GM23338 (cell line): ENCODE measurements at regions not wholly inside any gene's neighbourhood (a gene's known extent, or its start where the extent isn't known, plus 50 kb on each side); places are given as distances from the start of the nearest gene placed in this dataset.

ENCODE experiments used
- ATAC-seq: fragments of 200-7000 bp; cut with Tn5 transposase; 3 replicates; pipeline ENCODE4 v1.9.1; 2020
- DNase-seq: peaks from one replicate; pipeline ENCODE4 v3.0.0-alpha.2; 2015; ENCODE audit warnings: low spot score
- H2AFZ ChIP-seq: fragments of 200-600 bp; sonication (generic); 2 replicates; pipeline ENCODE4 v1.8.0; 2016; ENCODE audit warnings: antibody characterized with exemption, mild to moderate bottlenecking, moderate library complexity
- H3F3A ChIP-seq: fragments of 200-600 bp; sonication (generic); replicated peaks from 2 replicates; pipeline ENCODE4 v1.8.0; 2017; ENCODE audit warnings: antibody characterized with exemption, mixed run types, low read depth
- H3K27ac ChIP-seq: fragments of 200-600 bp; sonication (generic); 2 replicates; pipeline ENCODE4 v1.6.1; 2016; ENCODE audit warnings: low read depth
- H3K27me3 ChIP-seq: fragments of 200-600 bp; sonication (generic); 2 replicates; pipeline ENCODE4 v1.8.0; 2016; ENCODE audit warnings: mild to moderate bottlenecking, mixed run types, moderate library complexity; ENCODE audit not compliant: insufficient read depth
- H3K36me3 ChIP-seq: fragments of 200-600 bp; sonication (generic); 2 replicates; pipeline ENCODE4 v1.8.0; 2016; ENCODE audit warnings: mild to moderate bottlenecking; ENCODE audit not compliant: insufficient read depth
- H3K4me1 ChIP-seq: fragments of 200-600 bp; sonication (generic); 2 replicates; pipeline ENCODE4 v1.8.0; 2016; ENCODE audit warnings: mild to moderate bottlenecking, moderate library complexity; ENCODE audit not compliant: insufficient read depth
- H3K4me2 ChIP-seq: fragments of 200-600 bp; sonication (generic); 2 replicates; pipeline ENCODE4 v1.7.1; 2017; ENCODE audit warnings: mixed run types
- H3K4me3 ChIP-seq: fragments of 200-600 bp; sonication (generic); 2 replicates; pipeline ENCODE4 v1.6.1; 2016; ENCODE audit warnings: mixed run types
- H3K79me2 ChIP-seq: fragments of 200-600 bp; sonication (generic); replicated peaks from 2 replicates; pipeline ENCODE4 v1.8.0; 2017; ENCODE audit warnings: mild to moderate bottlenecking; ENCODE audit not compliant: insufficient read depth
- H3K9me2 ChIP-seq: fragments of 200-600 bp; sonication (generic); 2 replicates; pipeline ENCODE4 v1.8.0; 2017; ENCODE audit not compliant: insufficient read depth
- H4K20me1 ChIP-seq: fragments of 200-600 bp; sonication (generic); replicated peaks from 2 replicates; pipeline ENCODE4 v1.8.0; 2017; ENCODE audit warnings: mild to moderate bottlenecking; ENCODE audit not compliant: insufficient read depth
- H3K27ac Mint-ChIP-seq: 2 replicates; pipeline ENCODE4 v1.8.0; 2020; ENCODE audit warnings: inconsistent platforms, mild to moderate bottlenecking, moderate library complexity, mixed read lengths
- H3K27me3 Mint-ChIP-seq: 3 replicates; pipeline ENCODE4 v1.8.0; 2022; ENCODE audit warnings: low read depth, mild to moderate bottlenecking, moderate library complexity, mixed read lengths, inconsistent platforms; ENCODE audit not compliant: insufficient read depth, poor library complexity
- H3K36me3 Mint-ChIP-seq: 3 replicates; pipeline ENCODE4 v1.8.0; 2021; ENCODE audit warnings: low read depth, mild to moderate bottlenecking, inconsistent platforms, moderate library complexity, mixed read lengths
- H3K4me1 Mint-ChIP-seq: 3 replicates; pipeline ENCODE4 v1.8.0; 2020; ENCODE audit warnings: mild to moderate bottlenecking, inconsistent platforms, mixed read lengths
- H3K4me3 Mint-ChIP-seq: 3 replicates; pipeline ENCODE4 v1.8.0; 2021; ENCODE audit warnings: moderate library complexity, mild to moderate bottlenecking, inconsistent platforms, mixed read lengths
- H3K9me3 Mint-ChIP-seq: 3 replicates; pipeline ENCODE4 v1.8.0; 2020; ENCODE audit warnings: moderate library complexity, mild to moderate bottlenecking, inconsistent platforms, mixed read lengths
- CREB1 ChIP-seq: fragments of 250-450 bp; sonication (Bioruptor Pico); IDR thresholded peaks from 2 replicates; pipeline ENCODE4 v1.5.0; 2020; ENCODE audit warnings: low read depth, mild to moderate bottlenecking, moderate library complexity
- CTCF ChIP-seq, 2 experiments: fragments of 200-600 bp in 1 of 2; sonication (generic) in 1 of 2; conservative IDR thresholded peaks; 2 replicates each; pipeline versions ENCODE4 v1.5.1 to v1.6.1; 2016 to 2017; ENCODE audit warnings: antibody characterized with exemption in 2 of 2, low read depth in 2 of 2, mild to moderate bottlenecking in 2 of 2, moderate library complexity in 1 of 2
- ETS1 ChIP-seq: IDR thresholded peaks from 2 replicates; pipeline ENCODE4 v1.6.1; 2016; ENCODE audit warnings: antibody characterized with exemption
- EZH2 ChIP-seq: fragments of 200-600 bp; sonication (generic); IDR thresholded peaks from one replicate; pipeline ENCODE4 v1.8.0; 2017; ENCODE audit warnings: antibody characterized with exemption, mild to moderate bottlenecking, low read depth; ENCODE audit not compliant: unreplicated experiment
- EZH2phosphoT487 ChIP-seq: fragments of 200-600 bp; sonication (generic); IDR thresholded peaks from one replicate; pipeline ENCODE4 v1.8.1; 2018; ENCODE audit warnings: antibody characterized with exemption; ENCODE audit not compliant: unreplicated experiment
- JUNB ChIP-seq: IDR thresholded peaks from one replicate; pipeline ENCODE4 v1.6.1; 2016; ENCODE audit warnings: antibody characterized with exemption; ENCODE audit not compliant: unreplicated experiment
- NANOG ChIP-seq: IDR thresholded peaks from 2 replicates; pipeline ENCODE4 v1.6.1; 2016; ENCODE audit warnings: antibody characterized with exemption, borderline replicate concordance
- POLR2AphosphoS5 ChIP-seq: IDR thresholded peaks from 2 replicates; pipeline ENCODE4 v1.6.1; 2016; ENCODE audit warnings: antibody characterized with exemption, low read depth
- REST ChIP-seq: IDR thresholded peaks from one replicate; pipeline ENCODE4 v1.6.1; 2018; ENCODE audit warnings: antibody characterized with exemption; ENCODE audit not compliant: unreplicated experiment
- STAT1 ChIP-seq: IDR thresholded peaks from one replicate; pipeline ENCODE4 v1.6.1; 2016; ENCODE audit warnings: antibody characterized with exemption; ENCODE audit not compliant: unreplicated experiment
- ZNF114 ChIP-seq: fragments of 250-450 bp; sonication (Bioruptor Pico); IDR thresholded peaks from 2 replicates; pipeline ENCODE4 v1.5.0; 2020; ENCODE audit warnings: mild to moderate bottlenecking, moderate library complexity
- ZNF331 ChIP-seq: fragments of 250-450 bp; sonication (Bioruptor Pico); IDR thresholded peaks from 2 replicates; pipeline ENCODE4 v1.5.0; 2020; ENCODE audit warnings: low read depth, mild to moderate bottlenecking, moderate library complexity
- ZNF462 ChIP-seq: fragments of 250-450 bp; sonication (Bioruptor Pico); IDR thresholded peaks from 2 replicates; pipeline ENCODE4 v1.5.0; 2020; ENCODE audit warnings: mild to moderate bottlenecking, moderate library complexity

- Mint-ChIP-seq H3K4me3 (no peak overlapping the region), H3K27me3 (no peaks in the 10 kb centered on the region)
Measured at GRCh38 chr4:23441530-23442069, 448.2 kb downstream of the PPARGC1A start.

More at GRCh38 chr4:23441530-23442069, 448.2 kb downstream of the PPARGC1A start:
- TF ChIP-seq CREB1 (CRISPR knock-in tag) (no peak), REST (no peak), STAT1 (no peak), ETS1 (no peak), ZNF462 (CRISPR knock-in tag) (no peak), CTCF (conservative IDR thresholded peaks at IDR 0.05; ENCODE audit: low read depth in 2 of 2) (no peak), EZH2 (no peak), EZH2phosphoT487 (no peak), POLR2AphosphoS5 (no peak), ZNF114 (CRISPR knock-in tag) (no peak), JUNB (no peak), ZNF331 (CRISPR knock-in tag) (no peak), NANOG (no peak)
- Histone ChIP-seq H3F3A (no peaks in the 10 kb centered on the region), H3K27ac (no peak overlapping the region), H3K4me3 (no peak overlapping the region), H3K9me2 (no peaks in the 10 kb centered on the region), H4K20me1 (no peaks in the 10 kb centered on the region), H3K36me3 (no peaks in the 10 kb centered on the region), H3K79me2 (no peaks in the 10 kb centered on the region), H2AFZ (no peak overlapping the region), H3K4me1 (no peaks in the 10 kb centered on the region), H3K4me2 (no peak overlapping the region), H3K27me3 (no peaks in the 10 kb centered on the region)
- Mint-ChIP-seq H3K4me1 (no peaks in the 10 kb centered on the region), H3K9me3 (no peaks in the 10 kb centered on the region), H3K36me3 (no peaks in the 10 kb centered on the region), H3K27ac (no peak overlapping the region)
- DNase-seq (no peak), ATAC-seq (no peak)
